Heart right ventricle (tissue), 16 donors: ENCODE measurements at regions not wholly inside any gene's neighbourhood (a gene's known extent, or its start where the extent isn't known, plus 50 kb on each side); places are given as distances from the start of the nearest gene placed in this dataset.

Source experiments
- ATAC-seq, 8 donors: fragments of 200-7000 bp; cut with Tn5 transposase; one replicate each; pipeline ENCODE4 v1.9.1; 2020; ENCODE audit warnings: mild to moderate bottlenecking in 8 of 8, moderate library complexity in 8 of 8, moderate number of reproducible peaks in 1 of 8
- DNase-seq, 2 donors: peaks; one replicate each; pipeline ENCODE4 v3.0.0-alpha.2; 2020
- H3K27ac ChIP-seq, 10 donors: fragments of 200-600 bp; sonication (generic) in 2 of 10; one replicate each; pipeline versions ENCODE4 v1.5.0 to v1.8.0; 2020 to 2022; ENCODE audit warnings: mild to moderate bottlenecking in 3 of 10
- H3K27me3 ChIP-seq, 7 donors: fragments of 200-600 bp; one replicate each; pipeline ENCODE4 v1.8.0; 2021 to 2022; ENCODE audit warnings: mild to moderate bottlenecking in 2 of 7
- H3K36me3 ChIP-seq, 9 donors: fragments of 200-600 bp; sonication (generic) in 1 of 9; one replicate each; pipeline versions ENCODE4 v1.5.0 to v1.8.0; 2020 to 2022; ENCODE audit warnings: mild to moderate bottlenecking in 2 of 9
- H3K4me1 ChIP-seq, 9 donors: fragments of 200-600 bp; sonication (generic) in 1 of 9; one replicate each; pipeline versions ENCODE4 v1.5.0 to v1.8.0; 2020 to 2022; ENCODE audit warnings: mild to moderate bottlenecking in 4 of 9
- H3K4me3 ChIP-seq, 10 donors: fragments of 200-600 bp; sonication (generic) in 2 of 10; one replicate each; pipeline versions ENCODE4 v1.5.0 to v1.8.0; 2020 to 2022; ENCODE audit warnings: mild to moderate bottlenecking in 7 of 10, moderate library complexity in 2 of 10
- H3K9me3 ChIP-seq, 11 donors: fragments of 200-600 bp in 10 of 11; sonication (generic) in 2 of 11; one replicate each; pipeline versions ENCODE4 v1.5.0 to v1.8.0; 2013 to 2022; ENCODE audit warnings: mild to moderate bottlenecking in 2 of 11, control low read depth in 1 of 11, moderate library complexity in 1 of 11
- WGBS, 2 donors: extraction: QIAGEN DNeasy Blood & Tissue Kit; methylation state at CpG; one replicate each; pipeline ENCODE4 v1.1.7; 2013; ENCODE audit warnings: inconsistent platforms in 1 of 2; 5-methylcytosine and 5-hydroxymethylcytosine counted together
- intact Hi-C, 10 donors: fragments of 100-400 bp; cut with DNase I; formaldehyde crosslinking; loops; one replicate each; pipeline versions ENCODE4 v1.11.1 to v1.14.2; 2022
- TF ChIP-seq, protein P1 (sequence below), 9 donors: fragments of 200-600 bp; sonication (generic) in 2 of 9; IDR thresholded peaks; one replicate each; pipeline versions ENCODE4 v1.5.0 to v1.8.0; 2021 to 2022; ENCODE audit warnings: antibody characterized with exemption in 9 of 9, mild to moderate bottlenecking in 5 of 9, moderate library complexity in 1 of 9
- donor health status: Arrhythmogenic right ventricular cardiomyopathy.
- donor health status: ischemic (EF 13 %, LVEDD 7.1; RV severe dilation, severe dysfunction).
- donor health status: healthy with polysubstance abuse.
- donor health status: DM: no; HTN: yes; CAD: no.
- donor health status: DM: no; HTN: no; CAD: no.
- donor health status: ischemic (EF 25% LVEDD 6.9; RV normal size, moderate dysfunction).
- donor health status: ischemic (EF 25% LVEDD 5.7; RV mildly dilated, moderate dysfunction).
- donor health status: healthy.
- donor health status: DM: yes; HTN: yes; CAD: no.
- donor health status: Ischemic cardiomyopathy.
- donor health status: ischemic (EF 35%, LVEDD 5.7; RV mildly dilated, moderate dysfunction).
- donor health status: nonischemic (EF 11% LVEDD 7.7; RV severe dilation, severe dysfunction).
- donor health status: DM: yes; HTN: yes; CAD: no.
- donor health status: PGD.
- donor health status: ischemic (EF 29% LVEDD 5.4; RV normal size, mild dysfunction).
- donor health status: nonischemic (EF 23%, LVEDD 6.1; RV moderate dilation, normal function).

DNA sequence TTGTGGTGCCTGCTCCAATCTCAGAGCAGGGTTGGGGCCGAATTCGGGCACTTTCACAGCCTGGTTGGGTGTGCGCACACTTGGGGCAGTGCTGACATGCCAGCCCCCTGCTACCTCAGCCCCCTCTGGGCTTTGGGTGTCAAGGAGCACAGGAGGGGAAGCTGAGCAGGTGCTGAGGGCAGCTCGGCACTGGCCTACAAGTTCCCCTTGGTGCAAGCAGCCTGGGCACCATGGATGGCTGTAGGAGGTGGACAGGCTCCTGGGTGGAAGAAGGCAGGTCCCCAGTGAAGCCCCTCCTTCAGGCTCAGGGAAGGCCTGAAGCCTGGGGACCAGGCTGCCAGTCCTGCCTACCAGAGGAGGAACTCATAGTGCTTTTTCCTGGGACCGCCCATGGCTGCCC, 326.6 kb downstream of the NDFIP2 start:
- WGBS, 2 donors, result 78 to 79% methylated on average over 5 of the region's 5 CpGs
- Histone ChIP-seq H3K36me3 (no peaks in the 10 kb centered on the region), H3K4me1 (peaks cover 0 to 22% (median 0%) of the 10 kb centered on the region in 9 donors), H3K27ac (no peak overlapping the region), H3K27me3 (no peaks in the 10 kb centered on the region), H3K4me3 (no peak overlapping the region), H3K9me3 (no peaks in the 10 kb centered on the region)
- ATAC-seq, result no peak
- DNase-seq, result no peak
- intact Hi-C loops, result no loop called here
- TF ChIP-seq, protein P1, sequence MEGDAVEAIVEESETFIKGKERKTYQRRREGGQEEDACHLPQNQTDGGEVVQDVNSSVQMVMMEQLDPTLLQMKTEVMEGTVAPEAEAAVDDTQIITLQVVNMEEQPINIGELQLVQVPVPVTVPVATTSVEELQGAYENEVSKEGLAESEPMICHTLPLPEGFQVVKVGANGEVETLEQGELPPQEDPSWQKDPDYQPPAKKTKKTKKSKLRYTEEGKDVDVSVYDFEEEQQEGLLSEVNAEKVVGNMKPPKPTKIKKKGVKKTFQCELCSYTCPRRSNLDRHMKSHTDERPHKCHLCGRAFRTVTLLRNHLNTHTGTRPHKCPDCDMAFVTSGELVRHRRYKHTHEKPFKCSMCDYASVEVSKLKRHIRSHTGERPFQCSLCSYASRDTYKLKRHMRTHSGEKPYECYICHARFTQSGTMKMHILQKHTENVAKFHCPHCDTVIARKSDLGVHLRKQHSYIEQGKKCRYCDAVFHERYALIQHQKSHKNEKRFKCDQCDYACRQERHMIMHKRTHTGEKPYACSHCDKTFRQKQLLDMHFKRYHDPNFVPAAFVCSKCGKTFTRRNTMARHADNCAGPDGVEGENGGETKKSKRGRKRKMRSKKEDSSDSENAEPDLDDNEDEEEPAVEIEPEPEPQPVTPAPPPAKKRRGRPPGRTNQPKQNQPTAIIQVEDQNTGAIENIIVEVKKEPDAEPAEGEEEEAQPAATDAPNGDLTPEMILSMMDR (IDR thresholded peaks at IDR 0.05), result no peak

- 92 to 96% methylated on average over 2 of the region's 2 CpGs for WGBS, 2 donors
- intact Hi-C loops, result no loop called here
These were observed 325.9 kb downstream of the NDFIP2 start for GRCh38 chr13:79806821-79807220.

GRCh38 chr13:79805317-79805716, 324.4 kb downstream of the NDFIP2 start:
- no peak overlapping the region for H3K4me3 ChIP-seq
- no peak for DNase-seq
- H3K4me1 ChIP-seq, result peaks cover 0 to 16% (median 0%) of the 10 kb centered on the region in 9 donors
- H3K27me3 ChIP-seq, result no peaks in the 10 kb centered on the region
- no peak for ATAC-seq
- no peaks in the 10 kb centered on the region for H3K36me3 ChIP-seq
- TF ChIP-seq, protein P1 (IDR thresholded peaks at IDR 0.05), result no peak
- intact Hi-C loops, result no loop called here
- 77 to 86% methylated on average over 1 of the region's 1 CpG for WGBS, 2 donors
- no peaks in the 10 kb centered on the region for H3K9me3 ChIP-seq
- no peak overlapping the region for H3K27ac ChIP-seq

More at GRCh38 chr13:79806821-79807220, 325.9 kb downstream of the NDFIP2 start:
- H3K27me3 ChIP-seq, result no peaks in the 10 kb centered on the region
- no peaks in the 10 kb centered on the region for H3K9me3 ChIP-seq
- ATAC-seq (no peak), DNase-seq (no peak)
- no peak overlapping the region for H3K4me3 ChIP-seq
- H3K36me3 ChIP-seq, result no peaks in the 10 kb centered on the region
- TF ChIP-seq, protein P1 (IDR thresholded peaks at IDR 0.05), result no peak
- peaks cover 0 to 17% (median 0%) of the 10 kb centered on the region in 9 donors for H3K4me1 ChIP-seq
- no peak overlapping the region for H3K27ac ChIP-seq

DNA sequence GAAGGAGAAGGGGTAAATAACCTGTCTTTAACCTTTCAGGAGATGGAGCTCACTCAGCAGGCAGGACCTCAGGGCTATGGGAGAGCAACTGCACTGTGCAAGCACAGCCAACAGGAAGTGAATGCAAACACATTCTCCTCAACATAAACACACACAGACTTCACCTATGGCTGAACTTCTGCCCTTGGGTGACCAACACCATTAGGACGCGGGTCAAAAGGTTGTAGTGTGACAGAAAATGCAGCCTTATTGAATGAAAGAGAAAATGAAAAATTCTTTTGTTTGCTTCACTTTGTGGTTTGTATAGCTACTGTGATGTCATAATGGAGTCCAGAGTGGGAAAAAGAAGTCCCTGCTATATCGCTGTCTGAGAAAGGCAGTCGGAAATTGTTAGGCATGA, 323.0 kb downstream of the NDFIP2 start:
- no peaks in the 10 kb centered on the region for H3K36me3 ChIP-seq
- H3K4me1 ChIP-seq, result peaks cover 0 to 16% (median 4%) of the 10 kb centered on the region in 9 donors
- ATAC-seq (no peak), DNase-seq (no peak)
- H3K9me3 ChIP-seq, result no peaks in the 10 kb centered on the region
- TF ChIP-seq, protein P1 (IDR thresholded peaks at IDR 0.05), result no peak
- H3K4me3 ChIP-seq, result no peak overlapping the region
- 85 to 92% methylated on average over 4 of the region's 4 CpGs for WGBS, 2 donors
- no peaks in the 10 kb centered on the region for H3K27me3 ChIP-seq
- intact Hi-C loops, result no loop called here
- H3K27ac ChIP-seq, result no peak overlapping the region
